ENCODE measurements at regions not wholly inside any gene's neighbourhood (a gene's known extent, or its start where the extent isn't known, plus 50 kb on each side); places are given as distances from the start of the nearest gene placed in this dataset.
"Not testable (repeated sequence)": the region's sequence is repeated elsewhere in the genome, so short reads cannot be mapped to it uniquely, and the experiment has no call there.

- DNase-seq = no peak
These were observed 270.4 kb upstream of the PRKCQ start for GRCh38 chr10:6850452-6850851.

GRCh38 chr10:6847561-6847960 is 267.5 kb upstream of the PRKCQ start:
- no peak for DNase-seq

GRCh38 chr10:6843894-6844650 is 264.0 kb upstream of the PRKCQ start:
- DNase-seq = no peak

- DNase-seq = peak; percentile 15
These were observed 263.4 kb upstream of the PRKCQ start for GRCh38 chr10:6843481-6843881.

DNA sequence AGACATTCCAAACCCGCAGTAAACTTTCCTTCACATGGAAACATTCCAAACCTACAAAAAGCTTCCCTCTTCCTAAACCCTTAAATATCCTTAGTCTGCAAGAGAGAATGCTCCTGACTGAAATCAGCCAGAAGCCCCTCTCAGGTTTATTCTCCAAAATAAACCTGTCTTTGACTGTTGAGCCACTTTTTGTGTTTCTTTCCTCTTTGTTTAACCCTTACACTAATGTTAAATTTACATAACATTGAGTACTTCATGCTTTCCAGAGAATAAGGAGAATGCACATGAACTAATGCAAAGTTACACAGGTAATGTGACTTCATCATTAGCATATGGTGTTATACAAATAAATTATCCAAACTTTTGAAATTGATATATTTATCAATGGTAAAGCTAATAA is 262.6 kb upstream of the PRKCQ start:
- DNase-seq = no peak

DNA sequence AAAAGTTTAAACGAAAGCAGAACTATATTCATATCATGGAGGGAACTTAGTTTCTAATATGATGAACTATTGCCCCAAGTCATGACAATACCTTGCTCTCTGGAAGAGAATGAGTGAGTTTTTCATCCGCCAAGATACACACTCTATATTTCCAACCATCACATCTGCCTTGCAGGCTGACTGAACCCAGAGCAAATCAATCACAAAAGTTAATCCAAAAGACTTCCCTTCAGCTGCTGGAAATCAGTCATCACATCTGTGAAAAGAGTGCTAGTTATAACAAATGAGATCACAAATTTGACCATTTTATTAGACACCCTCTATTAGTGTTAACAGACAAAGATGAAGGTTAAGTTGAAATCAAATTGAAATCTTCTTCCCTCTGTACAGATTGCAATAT is 261.7 kb upstream of the PRKCQ start:
- DNase-seq = no peak

DNA sequence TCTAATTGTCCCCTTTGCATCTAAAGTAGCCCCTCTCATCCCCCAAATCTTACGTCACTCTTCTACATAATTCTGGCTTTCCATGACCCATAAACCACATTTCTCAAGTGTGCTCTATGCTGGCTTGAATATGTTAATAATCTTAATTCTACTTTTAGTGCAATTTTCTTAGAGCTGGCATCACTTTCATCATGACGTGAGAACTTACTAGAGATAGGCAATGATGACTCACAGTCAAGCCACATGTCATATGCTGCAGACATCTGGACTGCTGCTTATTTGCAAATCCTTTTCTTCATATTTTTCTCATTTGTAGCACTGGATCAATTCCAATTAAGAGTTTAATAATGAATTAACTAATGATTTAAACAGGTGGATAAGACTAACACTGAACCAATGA is 260.7 kb upstream of the PRKCQ start:
- peak; percentile 24 for DNase-seq

DNA sequence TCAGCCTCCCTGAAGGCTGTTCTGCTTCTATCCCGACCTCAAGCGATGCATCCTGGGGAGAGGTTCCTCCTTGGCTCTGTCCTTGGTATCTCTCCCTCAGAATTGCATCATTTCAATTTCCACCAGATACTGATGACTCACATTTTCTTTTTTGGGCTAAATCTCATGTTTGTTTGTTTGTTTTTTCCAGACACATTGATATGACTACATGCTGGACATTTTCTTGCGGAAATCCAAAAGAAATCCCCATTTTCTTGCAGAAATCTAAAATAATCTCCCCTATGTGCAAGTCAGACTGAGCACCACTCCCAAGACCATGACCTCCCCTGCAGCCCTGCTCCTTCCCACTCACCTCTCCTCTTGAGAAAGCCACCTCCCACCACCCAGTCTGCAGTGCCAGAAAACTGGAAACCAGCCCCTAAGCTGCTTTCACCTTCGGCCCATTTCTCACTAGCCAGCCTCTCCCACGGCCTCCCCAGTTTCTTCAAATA is 260.2 kb upstream of the PRKCQ start:
- DNase-seq = no peak

DNA sequence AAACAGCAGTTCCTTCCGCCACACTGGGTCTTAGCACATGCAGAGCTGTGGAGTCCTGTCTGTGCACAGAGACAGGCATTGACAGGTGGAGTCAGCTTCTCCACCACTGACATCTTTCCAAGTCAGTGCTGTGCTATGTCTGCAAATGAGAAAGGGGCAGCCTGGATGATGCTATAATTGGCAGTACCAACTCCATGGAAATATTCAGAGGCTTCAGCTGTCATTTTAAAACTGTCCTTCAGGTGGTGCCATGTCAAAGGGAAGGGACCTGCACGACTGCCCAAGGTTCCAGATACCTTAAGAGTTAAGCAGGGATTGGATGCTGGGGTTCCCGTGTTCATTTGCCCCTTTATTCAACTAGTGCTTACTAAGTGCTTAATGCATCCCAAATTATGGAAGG is 258.0 kb upstream of the PRKCQ start:
- peak; percentile 30 for DNase-seq

GRCh38 chr10:6833458-6834011 is 253.5 kb upstream of the PRKCQ start:
- no peak for DNase-seq

DNA sequence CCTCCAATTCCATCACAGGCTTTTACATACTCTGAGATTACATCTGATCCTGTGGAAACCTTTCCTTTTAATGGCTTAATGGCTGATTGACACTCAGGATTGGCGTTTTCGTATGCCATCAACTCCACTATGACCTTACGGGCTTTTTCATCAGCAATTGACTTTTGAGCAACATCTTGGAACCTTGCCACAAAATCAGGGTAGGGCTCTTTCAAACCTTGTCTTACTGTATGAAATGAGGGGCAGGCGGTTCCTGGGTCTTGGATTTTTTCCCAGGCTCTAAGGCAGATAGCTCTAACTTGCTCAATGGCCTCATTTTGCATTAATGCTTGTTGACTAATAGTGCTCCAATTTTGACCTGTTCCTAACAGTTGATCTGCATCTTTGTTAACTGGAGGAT is 250.9 kb upstream of the PRKCQ start:
- DNase-seq = not testable (repeated sequence)

GRCh38 chr10:6824793-6825192 is 244.7 kb upstream of the PRKCQ start:
- not testable (repeated sequence) for DNase-seq

DNA sequence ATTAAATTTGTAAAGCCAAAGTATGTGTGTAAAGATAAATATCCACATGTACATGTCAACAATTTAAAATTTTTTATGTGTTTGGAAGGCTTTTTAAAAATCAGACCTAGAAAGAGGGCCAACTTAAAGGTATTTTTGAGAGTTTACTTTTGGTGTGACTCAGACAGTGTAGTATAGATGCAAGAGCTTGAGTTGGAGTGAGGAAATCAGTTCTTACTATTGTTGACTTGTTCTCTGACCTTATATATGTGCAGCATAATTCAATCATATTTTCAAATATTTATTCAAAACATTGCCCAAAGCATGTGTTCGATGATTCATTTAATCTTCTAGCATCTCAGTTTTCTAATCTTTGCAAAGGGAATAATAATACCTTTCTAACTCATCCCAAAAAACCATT is 243.7 kb upstream of the PRKCQ start:
- DNase-seq = no peak

- DNase-seq = no peak
These were observed 239.2 kb upstream of the PRKCQ start for GRCh38 chr10:6819301-6819700.

DNA sequence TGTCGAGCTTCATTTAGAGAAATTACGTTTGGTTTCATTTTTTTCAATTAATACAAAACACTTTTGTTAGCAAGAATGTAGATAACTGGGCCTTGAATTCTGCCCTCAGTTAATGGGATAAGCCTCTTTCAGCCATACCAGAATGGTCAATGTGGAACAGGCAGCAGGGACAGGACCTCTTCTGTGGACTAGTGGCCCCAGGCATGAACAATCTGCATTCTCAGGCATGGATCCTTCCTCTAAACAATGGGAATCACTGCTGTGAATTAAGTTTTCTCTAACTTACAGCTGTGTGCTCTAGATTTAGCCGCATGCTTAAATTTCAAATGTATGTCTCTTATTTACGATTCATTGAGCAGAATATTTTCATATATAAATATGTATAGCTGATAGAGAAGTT is 237.7 kb upstream of the PRKCQ start:
- no peak for DNase-seq

GRCh38 chr10:6815346-6815745 is 235.3 kb upstream of the PRKCQ start:
- no peak for DNase-seq

DNA sequence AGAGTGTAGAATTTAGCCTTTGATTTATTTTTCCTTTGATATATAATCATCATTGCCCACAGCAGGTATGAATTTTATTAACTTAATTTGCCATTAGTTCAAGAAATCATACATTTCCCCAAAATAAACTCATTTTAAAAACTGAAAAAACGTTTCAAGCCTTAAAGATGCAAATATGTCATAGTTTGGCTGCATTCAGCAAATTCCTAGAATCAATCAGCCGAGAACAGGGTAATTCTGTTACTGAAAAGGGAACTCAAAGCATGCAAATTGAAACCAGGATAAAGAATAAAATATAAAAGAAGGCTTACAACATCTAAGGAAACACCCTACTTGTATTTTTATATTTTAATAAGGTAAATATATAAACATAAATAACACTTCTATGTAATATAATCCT is 233.8 kb upstream of the PRKCQ start:
- no peak for DNase-seq

GRCh38 chr10:6813306-6813705 is 233.2 kb upstream of the PRKCQ start:
- no peak for DNase-seq

- DNase-seq = no peak
These were observed 231.1 kb upstream of the PRKCQ start for GRCh38 chr10:6811153-6811552.

DNA sequence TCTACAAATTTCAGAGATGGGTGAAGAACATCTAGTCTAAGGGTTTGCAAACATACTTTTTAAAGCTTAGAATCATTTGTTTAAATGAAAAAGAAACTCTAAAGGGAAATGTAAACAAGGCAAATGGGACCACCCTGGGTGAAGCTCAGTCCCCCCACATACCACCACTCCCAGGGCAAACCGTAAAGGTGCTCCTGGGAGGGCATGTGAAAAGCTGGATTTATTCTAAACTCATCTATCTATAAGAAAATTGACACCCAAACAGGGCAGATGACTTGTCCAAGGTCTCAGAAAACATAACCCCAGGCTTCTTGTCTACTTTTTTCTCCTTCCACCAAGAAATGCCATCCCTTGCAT is 223.3 kb upstream of the PRKCQ start:
- no peak for DNase-seq

DNA sequence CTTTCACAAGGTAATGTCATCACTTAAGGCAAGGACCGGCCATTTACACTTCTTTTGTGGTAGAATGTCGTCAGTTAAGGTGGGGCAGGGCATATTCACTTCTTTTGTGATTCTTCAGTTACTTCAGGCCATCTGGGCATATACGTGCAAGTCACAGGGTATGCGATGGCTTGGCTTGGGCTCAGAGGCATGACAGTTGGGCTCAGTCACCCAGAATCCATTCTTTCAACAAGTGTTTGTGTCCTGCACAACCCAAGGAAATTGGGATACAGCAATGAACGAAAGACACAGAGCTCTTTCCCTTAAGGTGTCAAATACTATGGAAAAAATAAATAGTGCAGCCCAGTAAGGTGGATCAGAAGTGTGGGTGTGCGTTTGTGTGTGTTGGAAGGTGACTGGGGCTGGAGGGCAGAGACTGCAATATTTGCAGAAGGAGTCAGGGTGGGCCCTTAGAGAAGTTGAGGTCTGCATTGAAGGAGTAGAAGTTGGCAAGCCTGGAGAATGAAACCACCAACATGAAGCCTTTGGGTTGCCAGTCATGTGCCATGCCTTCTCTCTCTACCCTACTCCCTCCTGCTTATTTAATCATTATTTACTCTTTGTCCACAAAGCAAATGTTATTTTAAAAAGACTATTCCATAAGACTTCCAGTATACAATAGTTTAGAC is 222.8 kb upstream of the PRKCQ start:
- no peak for DNase-seq

GRCh38 chr10:6796231-6796630 is 216.2 kb upstream of the PRKCQ start:
- DNase-seq = no peak

DNA sequence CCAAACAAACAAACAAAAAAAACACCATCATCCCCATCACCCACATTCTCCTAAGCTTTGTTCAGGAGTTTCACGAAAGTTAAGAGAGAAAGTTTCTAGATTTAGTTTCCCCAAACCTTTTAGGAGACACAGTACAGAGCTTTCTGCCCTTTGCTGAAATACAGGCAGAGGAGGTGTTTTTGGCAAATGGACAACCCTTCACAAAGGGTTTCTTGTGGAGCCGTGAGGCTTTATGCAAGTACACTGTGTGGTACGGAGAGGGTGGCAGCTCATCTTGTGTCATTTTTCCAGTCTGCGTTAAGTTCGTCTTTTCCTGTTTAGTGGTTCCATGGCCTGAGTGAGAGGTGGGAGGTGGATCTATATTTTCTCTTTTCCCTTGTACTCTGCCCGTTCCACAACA is 215.5 kb upstream of the PRKCQ start:
- no peak for DNase-seq

- DNase-seq = not testable (repeated sequence)
These were observed 214.8 kb upstream of the PRKCQ start for GRCh38 chr10:6794841-6795240.

All from activated CD4-positive, alpha-beta T cell treated with anti-CD3 and anti-CD28 coated beads, Interleukin-2, Interleukin-6, amounts not matched to agents 100 ng/mL and 50 ng/mL, durations not matched to agents 16 hours and 8 hours (primary cell).